H1 (cell line): ENCODE measurements at regions not wholly inside any gene's neighbourhood (a gene's known extent, or its start where the extent isn't known, plus 50 kb on each side); places are given as distances from the start of the nearest gene placed in this dataset.

Source experiments
- BCL11A ChIP-seq, 2 experiments: IDR thresholded peaks; one replicate each; pipeline ENCODE4 v1.6.1; 2011; ENCODE audit warnings: low read depth in 2 of 2, low read length in 2 of 2, mild to moderate bottlenecking in 2 of 2
- CBX5 ChIP-seq: fragments of 300-800, 300-1000 bp; sonication (generic); IDR thresholded peaks from 2 replicates; pipeline ENCODE4 v1.7.1; 2016; ENCODE audit warnings: antibody characterized with exemption, low read length, low read depth
- CBX8 ChIP-seq: fragments of 300-800, 300-1000 bp; sonication (generic); IDR thresholded peaks from 2 replicates; pipeline ENCODE4 v1.7.1; 2016; ENCODE audit warnings: low read depth, low read length, borderline replicate concordance
- EZH2 ChIP-seq: fragments of 200-600 bp; sonication (generic); IDR thresholded peaks from 2 replicates; pipeline ENCODE4 v1.7.1; 2012; ENCODE audit warnings: low read depth, mild to moderate bottlenecking, moderate library complexity, low read length, inconsistent platforms; ENCODE audit not compliant: severe bottlenecking
- KDM1A ChIP-seq: fragments of 200-600, 300-600 bp; sonication (generic); IDR thresholded peaks from 2 replicates; pipeline ENCODE4 v1.7.1; 2016; ENCODE audit warnings: mild to moderate bottlenecking, low read length, borderline replicate concordance
- MAFK ChIP-seq: IDR thresholded peaks from 2 replicates; pipeline ENCODE4 v1.6.1; 2012; ENCODE audit warnings: low read depth, mild to moderate bottlenecking, improper control_type of control experiment, low read length
- POLR2A ChIP-seq, 2 experiments: IDR thresholded peaks; 1 replicate in 1 of 2; 2 replicates in 1 of 2; pipeline ENCODE4 v1.6.1; 2011; ENCODE audit warnings: low read depth in 2 of 2, low read length in 2 of 2, mild to moderate bottlenecking in 2 of 2; ENCODE audit errors: control extremely low read depth in 1 of 2
- YY1 ChIP-seq: IDR thresholded peaks from 2 replicates; pipeline ENCODE4 v1.6.1; 2011; ENCODE audit warnings: low read depth, mild to moderate bottlenecking, low read length
- TF ChIP-seq, protein P1 (sequence below), 3 experiments: IDR thresholded peaks; 1 replicate in 2 of 3; 2 replicates in 1 of 3; pipeline versions ENCODE4 v1.5.1 to v1.6.1; 2011; ENCODE audit warnings: low read length in 3 of 3, mild to moderate bottlenecking in 3 of 3, inconsistent platforms in 2 of 3, low read depth in 1 of 3, moderate library complexity in 1 of 3; ENCODE audit not compliant: insufficient read depth in 1 of 3; ENCODE audit errors: control extremely low read depth in 1 of 3
- TF ChIP-seq, protein P2 (sequence below): IDR thresholded peaks from 2 replicates; pipeline ENCODE4 v1.6.1; 2012; ENCODE audit warnings: inconsistent platforms

DNA sequence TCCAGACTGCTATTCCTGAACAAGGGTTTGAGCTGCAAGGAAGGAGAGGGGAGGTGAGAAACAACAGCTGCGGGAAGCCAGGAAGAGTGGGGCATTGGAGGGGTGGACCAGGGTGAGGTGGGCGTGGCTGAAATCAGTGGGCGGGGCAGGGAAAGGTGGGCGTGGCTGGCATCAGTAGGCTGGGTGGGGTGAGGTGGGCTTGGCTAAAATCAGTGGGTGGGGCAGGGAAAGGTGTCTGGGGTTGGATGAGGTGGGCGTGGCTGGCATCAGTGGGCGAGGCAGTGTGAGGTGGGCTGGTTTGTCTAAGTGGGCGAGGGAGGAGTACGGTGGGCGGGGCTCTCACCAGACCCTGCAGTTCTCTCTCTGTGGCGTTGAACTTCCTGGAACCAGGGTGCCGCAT is 87.6 kb downstream of the MUC16 start:
- no peak for TF ChIP-seq MAFK
- TF ChIP-seq, protein P1, sequence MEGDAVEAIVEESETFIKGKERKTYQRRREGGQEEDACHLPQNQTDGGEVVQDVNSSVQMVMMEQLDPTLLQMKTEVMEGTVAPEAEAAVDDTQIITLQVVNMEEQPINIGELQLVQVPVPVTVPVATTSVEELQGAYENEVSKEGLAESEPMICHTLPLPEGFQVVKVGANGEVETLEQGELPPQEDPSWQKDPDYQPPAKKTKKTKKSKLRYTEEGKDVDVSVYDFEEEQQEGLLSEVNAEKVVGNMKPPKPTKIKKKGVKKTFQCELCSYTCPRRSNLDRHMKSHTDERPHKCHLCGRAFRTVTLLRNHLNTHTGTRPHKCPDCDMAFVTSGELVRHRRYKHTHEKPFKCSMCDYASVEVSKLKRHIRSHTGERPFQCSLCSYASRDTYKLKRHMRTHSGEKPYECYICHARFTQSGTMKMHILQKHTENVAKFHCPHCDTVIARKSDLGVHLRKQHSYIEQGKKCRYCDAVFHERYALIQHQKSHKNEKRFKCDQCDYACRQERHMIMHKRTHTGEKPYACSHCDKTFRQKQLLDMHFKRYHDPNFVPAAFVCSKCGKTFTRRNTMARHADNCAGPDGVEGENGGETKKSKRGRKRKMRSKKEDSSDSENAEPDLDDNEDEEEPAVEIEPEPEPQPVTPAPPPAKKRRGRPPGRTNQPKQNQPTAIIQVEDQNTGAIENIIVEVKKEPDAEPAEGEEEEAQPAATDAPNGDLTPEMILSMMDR (IDR thresholded peaks at IDR 0.05; ENCODE audit: control extremely low read depth in 1 of 3, insufficient read depth in 1 of 3, low read depth in 1 of 3, low read length in 3 of 3) = no peak
- no peak for TF ChIP-seq YY1
- TF ChIP-seq, protein P2, sequence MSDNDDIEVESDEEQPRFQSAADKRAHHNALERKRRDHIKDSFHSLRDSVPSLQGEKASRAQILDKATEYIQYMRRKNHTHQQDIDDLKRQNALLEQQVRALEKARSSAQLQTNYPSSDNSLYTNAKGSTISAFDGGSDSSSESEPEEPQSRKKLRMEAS = no peak
- TF ChIP-seq KDM1A = no peak
- no peak for TF ChIP-seq EZH2
- TF ChIP-seq CBX5 = no peak
- no peak for TF ChIP-seq CBX8
- no peak for TF ChIP-seq POLR2A (IDR thresholded peaks at IDR 0.05; ENCODE audit: control extremely low read depth in 1 of 2, low read depth in 2 of 2, low read length in 2 of 2)
- TF ChIP-seq BCL11A (IDR thresholded peaks at IDR 0.05; ENCODE audit: low read depth in 2 of 2, low read length in 2 of 2) = no peak
